ENCODE measurements at regions not wholly inside any gene's neighbourhood (a gene's known extent, or its start where the extent isn't known, plus 50 kb on each side); places are given as distances from the start of the nearest gene placed in this dataset.

- FAIRE-seq = no peak
These were observed 287.3 kb upstream of the SP4 start for GRCh38 chr7:21140622-21141021.

GRCh38 chr7:21141476-21141875, 286.4 kb upstream of the SP4 start:
- FAIRE-seq = no peak
- no peak for DNase-seq (ENCODE audit: low spot score)

More at GRCh38 chr7:21140622-21141021, 287.3 kb upstream of the SP4 start:
- no peak for DNase-seq (ENCODE audit: low spot score)

- DNase-seq (ENCODE audit: low spot score) (no peak), FAIRE-seq (no peak)
These were observed 285.8 kb upstream of the SP4 start for GRCh38 chr7:21142081-21142480.

GRCh38 chr7:21146642-21147423, 281.1 kb upstream of the SP4 start:
- no peak for DNase-seq (ENCODE audit: low spot score)
- FAIRE-seq = no peak

- FAIRE-seq (no peak), DNase-seq (ENCODE audit: low spot score) (no peak)
These were observed 278.1 kb upstream of the SP4 start for GRCh38 chr7:21149809-21150208.

- FAIRE-seq (no peak), DNase-seq (ENCODE audit: low spot score) (no peak)
These were observed 273.3 kb upstream of the SP4 start for GRCh38 chr7:21154614-21155013.

GRCh38 chr7:21159506-21159905, 268.4 kb upstream of the SP4 start:
- DNase-seq (ENCODE audit: low spot score) = no peak
- FAIRE-seq = no peak

- no peak for FAIRE-seq
- DNase-seq (ENCODE audit: low spot score) = no peak
These were observed 267.5 kb upstream of the SP4 start for GRCh38 chr7:21160401-21160800.

- DNase-seq (ENCODE audit: low spot score) (no peak), FAIRE-seq (no peak)
These were observed 259.9 kb upstream of the SP4 start for GRCh38 chr7:21167942-21168341.

GRCh38 chr7:21169667-21170580, 258.0 kb upstream of the SP4 start:
- FAIRE-seq (no peak), DNase-seq (ENCODE audit: low spot score) (no peak)

GRCh38 chr7:21172800-21173199, 255.1 kb upstream of the SP4 start:
- DNase-seq (ENCODE audit: low spot score) (no peak), FAIRE-seq (no peak)

GRCh38 chr7:21173436-21173835, 254.4 kb upstream of the SP4 start:
- FAIRE-seq (no peak), DNase-seq (ENCODE audit: low spot score) (no peak)

- FAIRE-seq (no peak), DNase-seq (ENCODE audit: low spot score) (no peak)
These were observed 252.2 kb upstream of the SP4 start for GRCh38 chr7:21175714-21176113.

GRCh38 chr7:21184942-21185652, 242.8 kb upstream of the SP4 start:
- FAIRE-seq (no peak), DNase-seq (ENCODE audit: low spot score) (no peak)

- FAIRE-seq (no peak), DNase-seq (ENCODE audit: low spot score) (no peak)
These were observed 242.1 kb upstream of the SP4 start for GRCh38 chr7:21185653-21186265.

GRCh38 chr7:21191321-21192073, 236.4 kb upstream of the SP4 start:
- no peak for FAIRE-seq
- DNase-seq (ENCODE audit: low spot score) = no peak

- FAIRE-seq (no peak), DNase-seq (ENCODE audit: low spot score) (no peak)
These were observed 235.2 kb upstream of the SP4 start for GRCh38 chr7:21192657-21193056.

- FAIRE-seq = no peak
These were observed 234.0 kb upstream of the SP4 start for GRCh38 chr7:21193895-21194294.

GRCh38 chr7:21194936-21195335, 232.9 kb upstream of the SP4 start:
- FAIRE-seq (no peak), DNase-seq (ENCODE audit: low spot score) (no peak)

More at GRCh38 chr7:21193895-21194294, 234.0 kb upstream of the SP4 start:
- DNase-seq (ENCODE audit: low spot score) = no peak

- no peak for FAIRE-seq
- no peak for DNase-seq (ENCODE audit: low spot score)
These were observed 229.0 kb upstream of the SP4 start for GRCh38 chr7:21198921-21199320.

- FAIRE-seq (no peak), DNase-seq (ENCODE audit: low spot score) (no peak)
These were observed 227.4 kb upstream of the SP4 start for GRCh38 chr7:21200503-21200902.

Measured in urothelium cell line (cell line).